ENCODE measurements at regions not wholly inside any gene's neighbourhood (a gene's known extent, or its start where the extent isn't known, plus 50 kb on each side); places are given as distances from the start of the nearest gene placed in this dataset.

GRCh38 chr10:3482200-3482993 is 302.6 kb downstream of the KLF6 start:
- Mint-ChIP-seq H3K9me3 (ENCODE audit: insufficient read depth) (peaks cover under 1% of the 10 kb centered on the region), H3K4me3 (peak overlapping the region; percentile 26), H3K27me3 (no peaks in the 10 kb centered on the region), H3K27ac (no peak overlapping the region), H3K4me1 (peaks cover 61% of the 10 kb centered on the region)
- intact Hi-C loops (cut with micrococcal nuclease): loop anchor here (5.0 to 10.0 kb wide), 3 partner anchors 392 to 850 kb away; no protein-coding TSS in a partner anchor
- peaks cover 60 to 64% of the 10 kb centered on the region in 2 donors for H3K4me1 ChIP-seq (ENCODE audit: control insufficient read depth in 2 of 2, insufficient read depth in 2 of 2, low read length in 2 of 2)
- 52% methylated on average over 17 of the region's 17 CpGs for WGBS (ENCODE audit: insufficient coverage)
- H3K79me2 ChIP-seq (ENCODE audit: control insufficient read depth, insufficient read depth, low read length): no peaks in the 10 kb centered on the region
- H3K27ac ChIP-seq (ENCODE audit: low read length in 2 of 2): no peak overlapping the region
- CTCF ChIA-PET: interaction anchor here (1.2 kb wide), 1 partner anchor 10 kb away, joined by 4 read pairs; no protein-coding TSS in a partner anchor
- H3K4me2 ChIP-seq (replicated peaks; ENCODE audit: low read depth, low read length, poor library complexity, severe bottlenecking): peak overlapping the region; percentile 83
- ATAC-seq (ENCODE audit: low read depth) (no peak), DNase-seq (peak; percentile 17)
- TF ChIP-seq EZH2 (IDR thresholded peaks at IDR 0.05; ENCODE audit: borderline replicate concordance, insufficient read depth, low read depth, low read length, poor library complexity, severe bottlenecking): no peak
- TF ChIP-seq CTCF (IDR thresholded peaks at IDR 0.05): no peak
- no peaks in the 10 kb centered on the region for H3K27me3 ChIP-seq (replicated peaks in 1 of 4; ENCODE audit: control extremely low read depth in 1 of 4, control insufficient read depth in 3 of 4, insufficient read depth in 4 of 4, low read length in 3 of 4)
- POLR2A ChIA-PET: interaction anchor here (1.2 kb wide), 1 partner anchor 303 kb away, joined by 4 read pairs; the partner anchor contains the start of gene KLF6
- H3K9ac ChIP-seq (ENCODE audit: low read length): no peak overlapping the region
- peaks cover 0 to 19% (median 0%) of the 10 kb centered on the region in 3 donors for H3K9me3 ChIP-seq (ENCODE audit: control extremely low read depth in 1 of 3, control insufficient read depth in 2 of 3, insufficient read depth in 1 of 3, low read length in 2 of 3)
- H2AFZ ChIP-seq (ENCODE audit: insufficient read depth, low read depth, low read length, poor library complexity, severe bottlenecking): peak overlapping the region; percentile 3
- peak overlapping the region in 1 of 5 experiments; percentile 10 for H3K4me3 ChIP-seq (ENCODE audit: control extremely low read depth in 1 of 5, extremely low read depth in 1 of 5, insufficient read depth in 1 of 5, low read depth in 2 of 5, low read length in 4 of 5)
- H3K36me3 ChIP-seq (replicated peaks in 1 of 2; ENCODE audit: control extremely low read depth in 1 of 2, control insufficient read depth in 1 of 2, extremely low read depth in 1 of 2, insufficient read depth in 2 of 2, low read length in 1 of 2): no peaks in the 10 kb centered on the region
- H4K20me1 ChIP-seq (ENCODE audit: control insufficient read depth, insufficient read depth, low read length, poor library complexity, severe bottlenecking): no peaks in the 10 kb centered on the region

- Histone ChIP-seq H3K36me3 (replicated peaks in 1 of 2; ENCODE audit: control extremely low read depth in 1 of 2, control insufficient read depth in 1 of 2, extremely low read depth in 1 of 2, insufficient read depth in 2 of 2, low read length in 1 of 2) (no peaks in the 10 kb centered on the region), H3K4me3 (ENCODE audit: control extremely low read depth in 1 of 5, extremely low read depth in 1 of 5, insufficient read depth in 1 of 5, low read depth in 2 of 5, low read length in 4 of 5) (no peak overlapping the region), H3K27ac (ENCODE audit: low read length in 2 of 2) (no peak overlapping the region), H3K4me1 (ENCODE audit: control insufficient read depth in 2 of 2, insufficient read depth in 2 of 2, low read length in 2 of 2) (peaks cover 51 to 55% of the 10 kb centered on the region in 2 donors), H3K9me3 (ENCODE audit: control extremely low read depth in 1 of 3, control insufficient read depth in 2 of 3, insufficient read depth in 1 of 3, low read length in 2 of 3) (peaks cover 0 to 11% (median 0%) of the 10 kb centered on the region in 3 donors), H3K9ac (ENCODE audit: low read length) (no peak overlapping the region), H4K20me1 (ENCODE audit: control insufficient read depth, insufficient read depth, low read length, poor library complexity, severe bottlenecking) (no peaks in the 10 kb centered on the region), H3K79me2 (ENCODE audit: control insufficient read depth, insufficient read depth, low read length) (no peaks in the 10 kb centered on the region), H2AFZ (ENCODE audit: insufficient read depth, low read depth, low read length, poor library complexity, severe bottlenecking) (no peak overlapping the region), H3K27me3 (replicated peaks in 1 of 4; ENCODE audit: control extremely low read depth in 1 of 4, control insufficient read depth in 3 of 4, insufficient read depth in 4 of 4, low read length in 3 of 4) (no peaks in the 10 kb centered on the region), H3K4me2 (replicated peaks; ENCODE audit: low read depth, low read length, poor library complexity, severe bottlenecking) (no peak overlapping the region)
- POLR2A ChIA-PET: no interaction called here
- TF ChIP-seq EZH2 (IDR thresholded peaks at IDR 0.05; ENCODE audit: borderline replicate concordance, insufficient read depth, low read depth, low read length, poor library complexity, severe bottlenecking): no peak
- DNase-seq (no peak), ATAC-seq (ENCODE audit: low read depth) (no peak)
- no peak overlapping the region for H3K27ac Mint-ChIP-seq
- CTCF ChIA-PET: no interaction called here
- no peaks in the 10 kb centered on the region for H3K9me3 Mint-ChIP-seq (ENCODE audit: insufficient read depth)
- 97% methylated on average over 6 of the region's 8 CpGs for WGBS (ENCODE audit: insufficient coverage)
- H3K4me1 Mint-ChIP-seq: peaks cover 54% of the 10 kb centered on the region
- H3K27me3 Mint-ChIP-seq: no peaks in the 10 kb centered on the region
- intact Hi-C loops (cut with micrococcal nuclease): loop anchor here (5.0 to 10.0 kb wide), 3 partner anchors 393 to 851 kb away; no protein-coding TSS in a partner anchor
- H3K4me3 Mint-ChIP-seq: no peak overlapping the region
These were observed 303.5 kb downstream of the KLF6 start for GRCh38 chr10:3481496-3481895.

Data from B cell (primary cell).